K562 (cell line): ENCODE measurements at regions not wholly inside any gene's neighbourhood (a gene's known extent, or its start where the extent isn't known, plus 50 kb on each side); places are given as distances from the start of the nearest gene placed in this dataset.

Experiments
- ARID1B ChIP-seq: fragments of 450-650 bp; IDR thresholded peaks from 2 replicates; pipeline ENCODE4 v1.6.1; 2016; ENCODE audit warnings: antibody characterized with exemption, mild to moderate bottlenecking, inconsistent platforms
- BHLHE40 ChIP-seq: IDR thresholded peaks from 2 replicates; pipeline ENCODE4 v1.6.1; 2011; ENCODE audit warnings: low read length, improper control_type of control experiment
- BRCA1 ChIP-seq, 2 experiments: fragments of 450-650 bp in 1 of 2; sonication (generic) in 1 of 2; formaldehyde crosslinking in 1 of 2; IDR thresholded peaks; 2 replicates each; pipeline versions ENCODE4 v1.5.0 to v1.6.1; 2017 to 2020; ENCODE audit warnings: mild to moderate bottlenecking in 1 of 2, missing genetic modification reagents in 1 of 2
- FOXJ3 ChIP-seq: sonication (generic); formaldehyde crosslinking; IDR thresholded peaks from 2 replicates; pipeline ENCODE4 v1.4.0; 2020; ENCODE audit warnings: mild to moderate bottlenecking, missing genetic modification reagents
- HSF4 ChIP-seq: fragments of 250-450 bp; sonication (Bioruptor Pico); IDR thresholded peaks from 2 replicates; pipeline ENCODE4 v2.1.2; 2022; ENCODE audit warnings: mild to moderate bottlenecking, moderate library complexity, borderline replicate concordance
- MEF2A ChIP-seq: IDR thresholded peaks from 2 replicates; pipeline ENCODE4 v1.6.1; 2011; ENCODE audit warnings: low read depth, mild to moderate bottlenecking, low read length, moderate library complexity; ENCODE audit not compliant: control insufficient read depth
- NFYB ChIP-seq: IDR thresholded peaks from 2 replicates; pipeline ENCODE4 v1.6.1; 2011; ENCODE audit warnings: mild to moderate bottlenecking, moderate library complexity; ENCODE audit not compliant: insufficient read length; ENCODE audit errors: extremely low read depth
- POLR2A ChIP-seq: fragments of 450-650 bp; conservative IDR thresholded peaks from 2 replicates; pipeline ENCODE4 v1.6.1; 2016
- TF ChIP-seq, protein P1 (sequence below), 3 experiments: IDR thresholded peaks in 2 of 3; conservative IDR thresholded peaks in 1 of 3; 2 replicates each; pipeline ENCODE4 v1.5.1; 2011 to 2012; ENCODE audit warnings: low read length in 3 of 3, mild to moderate bottlenecking in 3 of 3, control low read depth in 2 of 3, improper control_type of control experiment in 1 of 3, inconsistent platforms in 1 of 3, low read depth in 1 of 3, mixed read lengths in 1 of 3, moderate library complexity in 1 of 3; ENCODE audit not compliant: insufficient read depth in 2 of 3
- TF ChIP-seq, protein P2 (sequence below): sonication (generic); formaldehyde crosslinking; IDR thresholded peaks from 2 replicates; pipeline ENCODE4 v1.9.0; 2022; ENCODE audit warnings: mild to moderate bottlenecking, missing genetic modification reagents
- TF ChIP-seq, protein P3 (sequence below), 2 experiments: fragments of 450-650 bp; formaldehyde crosslinking in 1 of 2; IDR thresholded peaks; 2 replicates each; pipeline versions ENCODE4 v1.4.0 to v1.6.1; 2014 to 2020; ENCODE audit warnings: mild to moderate bottlenecking in 2 of 2, borderline replicate concordance in 1 of 2, low read depth in 1 of 2

DNA sequence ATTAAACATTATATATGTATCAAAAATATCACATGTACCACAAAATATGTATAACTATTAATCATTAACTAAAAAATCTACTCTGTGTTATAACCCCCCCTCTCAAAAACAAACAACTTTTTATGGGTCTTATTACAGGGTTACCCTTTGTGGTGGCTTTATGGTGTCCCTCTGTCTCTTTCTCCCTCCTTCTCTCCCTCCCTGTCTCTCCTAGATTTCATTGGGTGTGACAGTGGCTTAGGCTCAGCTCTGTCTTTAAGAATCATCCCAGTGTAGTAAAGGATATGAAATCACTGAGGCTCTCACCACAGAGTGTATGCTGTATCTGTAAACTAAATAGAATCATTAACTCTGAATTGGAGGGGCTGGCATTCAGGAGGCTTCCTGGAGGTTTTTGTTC lies 93.7 kb downstream of the TDRD15 start:
- TF ChIP-seq, protein P1, sequence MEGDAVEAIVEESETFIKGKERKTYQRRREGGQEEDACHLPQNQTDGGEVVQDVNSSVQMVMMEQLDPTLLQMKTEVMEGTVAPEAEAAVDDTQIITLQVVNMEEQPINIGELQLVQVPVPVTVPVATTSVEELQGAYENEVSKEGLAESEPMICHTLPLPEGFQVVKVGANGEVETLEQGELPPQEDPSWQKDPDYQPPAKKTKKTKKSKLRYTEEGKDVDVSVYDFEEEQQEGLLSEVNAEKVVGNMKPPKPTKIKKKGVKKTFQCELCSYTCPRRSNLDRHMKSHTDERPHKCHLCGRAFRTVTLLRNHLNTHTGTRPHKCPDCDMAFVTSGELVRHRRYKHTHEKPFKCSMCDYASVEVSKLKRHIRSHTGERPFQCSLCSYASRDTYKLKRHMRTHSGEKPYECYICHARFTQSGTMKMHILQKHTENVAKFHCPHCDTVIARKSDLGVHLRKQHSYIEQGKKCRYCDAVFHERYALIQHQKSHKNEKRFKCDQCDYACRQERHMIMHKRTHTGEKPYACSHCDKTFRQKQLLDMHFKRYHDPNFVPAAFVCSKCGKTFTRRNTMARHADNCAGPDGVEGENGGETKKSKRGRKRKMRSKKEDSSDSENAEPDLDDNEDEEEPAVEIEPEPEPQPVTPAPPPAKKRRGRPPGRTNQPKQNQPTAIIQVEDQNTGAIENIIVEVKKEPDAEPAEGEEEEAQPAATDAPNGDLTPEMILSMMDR (IDR thresholded peaks at IDR 0.05 in 2 of 3, conservative IDR thresholded peaks at IDR 0.05 in 1 of 3; ENCODE audit: insufficient read depth in 2 of 3, low read depth in 1 of 3, low read length in 3 of 3) = no peak
- TF ChIP-seq ARID1B = no peak
- no peak for TF ChIP-seq POLR2A
- TF ChIP-seq BRCA1 (IDR thresholded peaks at IDR 0.05) = no peak
- no peak for TF ChIP-seq BRCA1 (CRISPR knock-in tag; IDR thresholded peaks at IDR 0.05)
- TF ChIP-seq, protein P2, sequence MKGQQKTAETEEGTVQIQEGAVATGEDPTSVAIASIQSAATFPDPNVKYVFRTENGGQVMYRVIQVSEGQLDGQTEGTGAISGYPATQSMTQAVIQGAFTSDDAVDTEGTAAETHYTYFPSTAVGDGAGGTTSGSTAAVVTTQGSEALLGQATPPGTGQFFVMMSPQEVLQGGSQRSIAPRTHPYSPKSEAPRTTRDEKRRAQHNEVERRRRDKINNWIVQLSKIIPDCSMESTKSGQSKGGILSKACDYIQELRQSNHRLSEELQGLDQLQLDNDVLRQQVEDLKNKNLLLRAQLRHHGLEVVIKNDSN = no peak
- TF ChIP-seq NFYB = no peak
- TF ChIP-seq BHLHE40 = no peak
- TF ChIP-seq MEF2A = no peak
- no peak for TF ChIP-seq FOXJ3 (CRISPR knock-in tag)
- no peak for TF ChIP-seq HSF4 (CRISPR knock-in tag)
- TF ChIP-seq, protein P3, sequence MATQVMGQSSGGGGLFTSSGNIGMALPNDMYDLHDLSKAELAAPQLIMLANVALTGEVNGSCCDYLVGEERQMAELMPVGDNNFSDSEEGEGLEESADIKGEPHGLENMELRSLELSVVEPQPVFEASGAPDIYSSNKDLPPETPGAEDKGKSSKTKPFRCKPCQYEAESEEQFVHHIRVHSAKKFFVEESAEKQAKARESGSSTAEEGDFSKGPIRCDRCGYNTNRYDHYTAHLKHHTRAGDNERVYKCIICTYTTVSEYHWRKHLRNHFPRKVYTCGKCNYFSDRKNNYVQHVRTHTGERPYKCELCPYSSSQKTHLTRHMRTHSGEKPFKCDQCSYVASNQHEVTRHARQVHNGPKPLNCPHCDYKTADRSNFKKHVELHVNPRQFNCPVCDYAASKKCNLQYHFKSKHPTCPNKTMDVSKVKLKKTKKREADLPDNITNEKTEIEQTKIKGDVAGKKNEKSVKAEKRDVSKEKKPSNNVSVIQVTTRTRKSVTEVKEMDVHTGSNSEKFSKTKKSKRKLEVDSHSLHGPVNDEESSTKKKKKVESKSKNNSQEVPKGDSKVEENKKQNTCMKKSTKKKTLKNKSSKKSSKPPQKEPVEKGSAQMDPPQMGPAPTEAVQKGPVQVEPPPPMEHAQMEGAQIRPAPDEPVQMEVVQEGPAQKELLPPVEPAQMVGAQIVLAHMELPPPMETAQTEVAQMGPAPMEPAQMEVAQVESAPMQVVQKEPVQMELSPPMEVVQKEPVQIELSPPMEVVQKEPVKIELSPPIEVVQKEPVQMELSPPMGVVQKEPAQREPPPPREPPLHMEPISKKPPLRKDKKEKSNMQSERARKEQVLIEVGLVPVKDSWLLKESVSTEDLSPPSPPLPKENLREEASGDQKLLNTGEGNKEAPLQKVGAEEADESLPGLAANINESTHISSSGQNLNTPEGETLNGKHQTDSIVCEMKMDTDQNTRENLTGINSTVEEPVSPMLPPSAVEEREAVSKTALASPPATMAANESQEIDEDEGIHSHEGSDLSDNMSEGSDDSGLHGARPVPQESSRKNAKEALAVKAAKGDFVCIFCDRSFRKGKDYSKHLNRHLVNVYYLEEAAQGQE (IDR thresholded peaks at IDR 0.05; ENCODE audit: borderline replicate concordance) = no peak
- TF ChIP-seq, protein P3 (CRISPR knock-in tag; IDR thresholded peaks at IDR 0.05; ENCODE audit: low read depth) = no peak
